Pancreas (tissue), 10 donors: ENCODE measurements at regions not wholly inside any gene's neighbourhood (a gene's known extent, or its start where the extent isn't known, plus 50 kb on each side); places are given as distances from the start of the nearest gene placed in this dataset.

Experiments
- ATAC-seq, 4 donors: fragments of 200-7000 bp; cut with Tn5 transposase; one replicate each; pipeline versions ENCODE4 v1.8.0 to v1.9.1; 2020; ENCODE audit warnings: mild to moderate bottlenecking in 4 of 4, moderate library complexity in 4 of 4
- DNase-seq, 6 donors: peaks; one replicate each; pipeline ENCODE4 v3.0.0-alpha.2; 2020
- FAIRE-seq: peaks from 2 replicates; lab custom pipeline; 2012; peaks lifted over from hg19 to GRCh38; lab: Jason Lieb, UNC
- H3K27ac ChIP-seq, 4 donors: fragments of 200-600 bp; sonication (generic); 1 replicate in 3 of 4; 2 replicates in 1 of 4; pipeline versions ENCODE4 v1.5.0 to v1.8.0; 2020
- H3K27me3 ChIP-seq, 4 donors: fragments of 200-600 bp; one replicate each; pipeline ENCODE4 v1.8.0; 2021
- H3K36me3 ChIP-seq, 3 donors: fragments of 200-600 bp; sonication (generic) in 1 of 3; one replicate each; pipeline versions ENCODE4 v1.5.0 to v1.8.0; 2020 to 2021
- H3K4me1 ChIP-seq, 3 donors: fragments of 200-600 bp; one replicate each; pipeline ENCODE4 v1.8.0; 2021
- H3K4me3 ChIP-seq, 4 donors: fragments of 200-600 bp; sonication (generic) in 2 of 4; one replicate each; pipeline versions ENCODE4 v1.5.0 to v1.8.0; 2020 to 2021
- H3K9me3 ChIP-seq, 4 donors: fragments of 200-600 bp; one replicate each; pipeline ENCODE4 v1.8.0; 2021
- CTCF ChIP-seq, 4 donors: fragments of 200-600 bp; sonication (generic) in 3 of 4; IDR thresholded peaks; one replicate each; pipeline versions ENCODE4 v1.5.0 to v1.8.0; 2021; ENCODE audit warnings: antibody characterized with exemption in 4 of 4
- WGBS, 2 donors: extraction: QIAGEN DNeasy Blood & Tissue Kit; methylation state at CpG; one replicate each; pipeline ENCODE4 v1.1.7; 2013; 5-methylcytosine and 5-hydroxymethylcytosine counted together
- intact Hi-C, 3 donors: fragments of 100-400 bp; cut with DNase I; formaldehyde crosslinking; loops; one replicate each; pipeline versions ENCODE4 v1.11.1 to v1.14.2; 2022
- donor health status: healthy with polysubstance abuse.
- donor health status: DM: no; HTN: no; CAD: no; lungs with moderate emphysema.
- donor health status: DM: no; HTN: no; CAD: no.
- donor health status: control.
- donor health status: control.
- donor health status: Bipolar disorder and iron deficiency.
- donor health status: DM: yes; HTN: yes; CAD: no.
- donor health status: DM: no; HTN: no; CAD: no.
- donor health status: DM: no; HTN: no; CAD: no.
- donor health status: DM: yes; HTN: yes; CAD: no.

GRCh38 chr9:107110153-107110552 is 172.9 kb upstream of the RAD23B start:
- Histone ChIP-seq H3K4me1 (no peaks in the 10 kb centered on the region), H3K4me3 (no peak overlapping the region), H3K27me3 (no peaks in the 10 kb centered on the region), H3K27ac (no peak overlapping the region), H3K9me3 (no peaks in the 10 kb centered on the region), H3K36me3 (no peaks in the 10 kb centered on the region)
- no peak for ATAC-seq
- TF ChIP-seq CTCF (IDR thresholded peaks at IDR 0.05) = no peak
- WGBS, 2 donors = 65 to 66% methylated on average over 2 of the region's 2 CpGs
- DNase-seq = no peak
- intact Hi-C loops = no loop called here
- FAIRE-seq = no peak

- no peaks in the 10 kb centered on the region for H3K27me3 ChIP-seq
- no peak for DNase-seq
- H3K4me3 ChIP-seq = no peak overlapping the region
- 32 to 66% methylated on average over 1 of the region's 1 CpG for whole genome bisulfite sequencing, 2 donors
- ATAC-seq = no peak
- no peak for FAIRE-seq
- intact Hi-C loops = no loop called here
- H3K4me1 ChIP-seq = no peaks in the 10 kb centered on the region
- no peaks in the 10 kb centered on the region for H3K9me3 ChIP-seq
- no peaks in the 10 kb centered on the region for H3K36me3 ChIP-seq
- no peak for TF ChIP-seq CTCF (IDR thresholded peaks at IDR 0.05)
- H3K27ac ChIP-seq = no peak overlapping the region
These were observed 170.3 kb upstream of the RAD23B start for GRCh38 chr9:107112707-107113243.

DNA sequence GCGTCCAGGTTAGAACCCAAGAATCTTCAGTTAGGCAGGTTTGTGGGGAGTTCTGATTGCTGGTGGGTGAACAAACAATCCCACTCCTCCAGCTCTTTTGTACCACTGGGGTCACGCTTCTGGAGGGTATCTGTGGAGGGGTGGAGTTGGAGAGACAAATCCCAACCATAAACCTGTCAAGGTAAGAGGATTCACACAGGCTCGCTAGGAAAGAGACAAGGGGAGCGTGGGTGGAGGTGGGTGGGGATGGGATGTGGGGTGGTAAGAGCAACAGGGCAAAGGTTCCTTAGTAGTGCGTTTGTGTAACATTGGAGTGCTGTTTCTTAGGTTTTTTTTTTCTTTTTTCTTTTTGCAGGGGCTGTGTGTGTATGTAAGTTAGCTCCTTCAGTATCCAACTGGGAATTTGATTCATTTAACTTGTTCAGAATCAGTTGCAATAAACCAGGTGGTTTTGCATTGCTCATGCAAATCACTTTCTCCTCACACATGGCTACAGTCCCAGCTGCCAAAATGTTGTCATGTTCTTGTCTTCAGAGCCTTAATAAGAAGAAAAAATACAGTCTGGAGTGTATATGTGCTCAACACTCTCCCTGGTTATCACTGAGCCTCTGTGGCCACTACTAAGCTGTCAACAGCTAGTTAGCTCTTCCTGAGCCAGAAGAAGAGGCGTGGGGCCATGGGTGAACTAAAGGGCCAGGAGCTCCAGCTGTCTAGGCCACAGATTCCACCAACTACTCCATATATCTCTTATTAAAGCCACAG is 164.0 kb upstream of the RAD23B start:
- Histone ChIP-seq H3K9me3 (no peaks in the 10 kb centered on the region), H3K4me3 (no peak overlapping the region), H3K4me1 (no peaks in the 10 kb centered on the region), H3K36me3 (no peaks in the 10 kb centered on the region), H3K27me3 (no peaks in the 10 kb centered on the region), H3K27ac (no peak overlapping the region)
- WGBS, 2 donors = 72 to 76% methylated on average over 6 of the region's 6 CpGs
- TF ChIP-seq CTCF (IDR thresholded peaks at IDR 0.05) = no peak
- DNase-seq (no peak), FAIRE-seq (no peak), ATAC-seq (no peak)
- intact Hi-C loops = no loop called here

DNA sequence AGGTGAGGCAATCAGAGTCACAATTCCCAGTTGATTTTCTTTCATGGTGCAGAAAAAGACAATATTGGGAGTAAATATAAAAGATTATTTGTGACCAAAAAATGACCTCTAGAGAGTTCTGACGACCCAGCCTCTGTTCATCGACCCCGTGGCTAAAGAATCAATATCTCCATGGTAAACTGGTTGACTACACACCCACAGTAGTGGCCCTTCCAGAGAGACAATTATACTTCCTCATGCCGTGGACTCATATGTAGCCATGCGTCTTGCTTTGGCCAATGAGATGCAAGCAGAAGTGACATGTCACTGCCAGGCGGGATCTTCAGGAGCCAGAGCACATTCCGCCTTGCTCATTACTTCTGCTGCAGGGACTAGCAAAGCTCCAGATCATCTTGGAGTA is 163.3 kb upstream of the RAD23B start:
- Histone ChIP-seq H3K36me3 (no peaks in the 10 kb centered on the region), H3K27me3 (no peaks in the 10 kb centered on the region), H3K9me3 (no peaks in the 10 kb centered on the region), H3K4me1 (no peaks in the 10 kb centered on the region), H3K4me3 (no peak overlapping the region), H3K27ac (no peak overlapping the region)
- ATAC-seq = no peak
- DNase-seq = no peak
- FAIRE-seq = no peak
- 52% methylated on average over 7 of the region's 7 CpGs for WGBS, 2 donors
- TF ChIP-seq CTCF (IDR thresholded peaks at IDR 0.05) = no peak
- intact Hi-C loops = no loop called here

- H3K4me1 ChIP-seq = no peaks in the 10 kb centered on the region
- intact Hi-C loops = no loop called here
- H3K27ac ChIP-seq = no peak overlapping the region
- FAIRE-seq (no peak), DNase-seq (no peak), ATAC-seq (no peak)
- no peaks in the 10 kb centered on the region for H3K9me3 ChIP-seq
- H3K4me3 ChIP-seq = no peak overlapping the region
- H3K27me3 ChIP-seq = no peaks in the 10 kb centered on the region
- H3K36me3 ChIP-seq = no peaks in the 10 kb centered on the region
- no peak for TF ChIP-seq CTCF (IDR thresholded peaks at IDR 0.05)
These were observed 159.7 kb upstream of the RAD23B start for GRCh38 chr9:107123389-107123788.
